Activated naive CD4-positive, alpha-beta T cell treated with anti-CD3 and anti-CD28 coated beads, Interleukin-2, amount 10 ng/mL, durations not matched to agents 7 days and 5 days (primary cell): ENCODE measurements at regions not wholly inside any gene's neighbourhood (a gene's known extent, or its start where the extent isn't known, plus 50 kb on each side); places are given as distances from the start of the nearest gene placed in this dataset.

Source experiments
- CTCF ChIA-PET: fragments of 350-600 bp; sonication (Branson Sonifier 250); formaldehyde crosslinking; loops from one replicate; lab custom pipeline; 2021; ENCODE audit warnings: antibody characterized with exemption; lab: Charles Lee
- DNase-seq: peaks from one replicate; pipeline ENCODE4 v3.0.0-alpha.2; 2020
- H3K27ac Mint-ChIP-seq: one replicate; pipeline ENCODE4 v1.8.0; 2021; ENCODE audit warnings: mild to moderate bottlenecking, moderate library complexity, mixed read lengths
- H3K27me3 Mint-ChIP-seq: one replicate; pipeline ENCODE4 v1.8.0; 2021; ENCODE audit warnings: mild to moderate bottlenecking, mixed read lengths
- H3K36me3 Mint-ChIP-seq: one replicate; pipeline ENCODE4 v1.8.0; 2021; ENCODE audit warnings: mixed read lengths
- H3K4me1 Mint-ChIP-seq: one replicate; pipeline ENCODE4 v1.8.0; 2021; ENCODE audit warnings: mixed read lengths
- H3K4me3 Mint-ChIP-seq: one replicate; pipeline ENCODE4 v1.8.0; 2021; ENCODE audit warnings: mild to moderate bottlenecking, moderate library complexity, mixed read lengths
- H3K9me3 Mint-ChIP-seq: one replicate; pipeline ENCODE4 v1.8.0; 2021; ENCODE audit warnings: mixed read lengths

- Mint-ChIP-seq H3K9me3 (no peaks in the 10 kb centered on the region), H3K4me3 (no peak overlapping the region), H3K4me1 (no peaks in the 10 kb centered on the region), H3K36me3 (no peaks in the 10 kb centered on the region), H3K27me3 (peaks cover 19% of the 10 kb centered on the region), H3K27ac (no peak overlapping the region)
- CTCF ChIA-PET: no interaction called here
- no peak for DNase-seq
Measured at GRCh38 chr1:29502911-29503840, 266.9 kb downstream of the PTPRU start.

DNA sequence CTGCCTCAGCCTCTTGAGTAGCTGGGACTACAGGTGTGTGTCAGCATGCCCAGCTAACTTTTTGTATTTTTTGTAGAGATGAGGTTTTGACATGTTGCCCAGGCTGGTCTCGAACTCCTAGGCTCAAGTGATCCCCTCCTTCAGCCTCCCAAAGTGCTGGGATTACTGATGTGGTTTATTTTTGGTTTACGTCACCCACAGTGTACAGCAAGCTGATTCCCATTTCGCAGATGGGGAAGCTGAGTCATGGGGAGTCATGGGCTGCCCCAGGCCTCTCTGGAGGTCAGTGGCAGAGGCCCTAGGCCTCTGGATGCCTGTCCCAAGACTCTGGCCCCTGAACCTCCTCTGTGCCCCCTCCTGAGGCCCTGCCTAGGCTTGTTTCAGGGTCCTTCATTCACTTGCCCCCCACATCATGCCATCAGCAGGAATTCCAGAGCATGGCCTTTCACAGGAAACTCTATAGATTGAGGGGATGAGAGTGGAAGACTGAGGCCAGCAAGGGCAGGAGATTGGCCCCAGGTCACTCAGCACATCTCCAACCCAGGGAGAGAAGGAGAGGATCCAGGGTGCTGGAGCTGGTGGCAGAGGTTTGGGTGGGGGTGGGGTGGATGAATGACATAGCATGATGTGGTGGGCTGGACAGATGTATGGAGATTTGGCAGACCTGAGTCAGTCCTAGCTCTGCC lies 266.0 kb downstream of the PTPRU start:
- Mint-ChIP-seq H3K9me3 (no peaks in the 10 kb centered on the region), H3K36me3 (no peaks in the 10 kb centered on the region), H3K27ac (no peak overlapping the region), H3K27me3 (peaks cover 25% of the 10 kb centered on the region), H3K4me1 (no peaks in the 10 kb centered on the region), H3K4me3 (no peak overlapping the region)
- CTCF ChIA-PET: no interaction called here
- no peak for DNase-seq

GRCh38 chr1:29501227-29501976 lies 265.1 kb downstream of the PTPRU start:
- Mint-ChIP-seq H3K27me3 (peaks cover 31% of the 10 kb centered on the region), H3K36me3 (no peaks in the 10 kb centered on the region), H3K4me1 (no peaks in the 10 kb centered on the region), H3K4me3 (no peak overlapping the region), H3K27ac (no peak overlapping the region), H3K9me3 (no peaks in the 10 kb centered on the region)
- CTCF ChIA-PET: no interaction called here
- no peak for DNase-seq

GRCh38 chr1:29500651-29501050 lies 264.3 kb downstream of the PTPRU start:
- H3K36me3 Mint-ChIP-seq: no peaks in the 10 kb centered on the region
- no peak overlapping the region for H3K27ac Mint-ChIP-seq
- H3K4me1 Mint-ChIP-seq: no peaks in the 10 kb centered on the region
- CTCF ChIA-PET: no interaction called here
- no peaks in the 10 kb centered on the region for H3K9me3 Mint-ChIP-seq
- DNase-seq: no peak
- H3K4me3 Mint-ChIP-seq: no peak overlapping the region
- peaks cover 31% of the 10 kb centered on the region for H3K27me3 Mint-ChIP-seq

GRCh38 chr1:29500041-29500440 lies 263.7 kb downstream of the PTPRU start:
- DNase-seq: no peak
- CTCF ChIA-PET: no interaction called here
- Mint-ChIP-seq H3K27ac (no peak overlapping the region), H3K4me1 (no peaks in the 10 kb centered on the region), H3K9me3 (no peaks in the 10 kb centered on the region), H3K27me3 (peaks cover 31% of the 10 kb centered on the region), H3K36me3 (no peaks in the 10 kb centered on the region), H3K4me3 (no peak overlapping the region)

DNA sequence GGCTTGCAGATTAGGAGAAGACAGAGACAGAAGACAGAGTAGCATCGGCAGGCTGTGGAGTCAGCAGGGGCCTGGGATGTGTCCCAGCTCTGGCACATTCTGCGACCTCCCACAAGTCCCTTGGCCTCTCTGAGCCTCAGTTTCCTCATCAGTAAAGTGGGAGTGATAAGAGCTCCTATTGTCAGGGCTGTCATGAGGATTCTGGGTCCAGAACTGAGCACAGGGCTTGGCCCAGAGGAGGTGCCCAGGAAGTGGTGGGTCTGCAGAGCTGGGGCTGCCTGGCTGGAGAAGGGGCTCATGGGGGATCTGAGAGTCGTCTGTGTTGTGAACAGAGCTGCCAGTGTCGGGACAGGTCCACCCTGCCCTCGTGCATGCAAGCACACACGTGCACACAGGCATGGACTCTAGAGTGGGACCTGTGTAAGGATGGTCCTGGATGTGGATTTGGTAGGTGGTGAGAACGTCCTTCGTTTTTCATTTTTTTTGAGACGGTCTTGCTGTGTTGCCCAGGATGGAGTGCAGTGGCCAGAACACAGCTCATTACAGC lies 262.9 kb downstream of the PTPRU start:
- Mint-ChIP-seq H3K27ac (no peak overlapping the region), H3K4me3 (no peak overlapping the region), H3K27me3 (peaks cover 31% of the 10 kb centered on the region), H3K9me3 (no peaks in the 10 kb centered on the region), H3K4me1 (no peaks in the 10 kb centered on the region), H3K36me3 (no peaks in the 10 kb centered on the region)
- DNase-seq: no peak
- CTCF ChIA-PET: no interaction called here

GRCh38 chr1:29498126-29499103 lies 262.1 kb downstream of the PTPRU start:
- Mint-ChIP-seq H3K27ac (no peak overlapping the region), H3K4me3 (no peak overlapping the region), H3K36me3 (no peaks in the 10 kb centered on the region), H3K9me3 (no peaks in the 10 kb centered on the region), H3K27me3 (peaks cover 31% of the 10 kb centered on the region), H3K4me1 (no peaks in the 10 kb centered on the region)
- CTCF ChIA-PET: no interaction called here
- no peak for DNase-seq

- no peak overlapping the region for H3K4me3 Mint-ChIP-seq
- H3K4me1 Mint-ChIP-seq: no peaks in the 10 kb centered on the region
- DNase-seq: no peak
- no peaks in the 10 kb centered on the region for H3K36me3 Mint-ChIP-seq
- H3K9me3 Mint-ChIP-seq: no peaks in the 10 kb centered on the region
- H3K27ac Mint-ChIP-seq: no peak overlapping the region
- CTCF ChIA-PET: no interaction called here
- H3K27me3 Mint-ChIP-seq: peaks cover 27% of the 10 kb centered on the region
Measured at GRCh38 chr1:29497395-29498125, 261.2 kb downstream of the PTPRU start.

DNA sequence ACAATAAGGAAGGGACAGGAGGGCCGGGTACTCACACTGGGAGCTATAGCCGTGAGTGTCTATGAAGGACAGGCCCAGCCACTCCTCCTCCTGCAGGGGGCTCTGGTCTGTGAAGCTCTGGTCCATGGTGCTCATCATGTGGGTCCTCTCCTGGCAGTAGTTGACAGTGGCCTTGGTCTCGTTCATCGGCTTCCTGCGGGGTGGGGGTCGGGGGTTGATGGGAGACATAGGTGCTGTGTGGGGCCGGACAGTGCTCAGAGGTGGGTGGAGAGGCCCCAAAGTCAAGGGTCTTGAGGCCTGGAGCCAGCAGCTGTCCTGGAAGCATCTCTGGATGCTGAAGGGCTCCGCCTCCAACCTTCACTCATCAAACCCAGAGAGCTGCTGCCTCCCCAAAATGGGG lies 260.4 kb downstream of the PTPRU start:
- no peak for DNase-seq
- no peak overlapping the region for H3K27ac Mint-ChIP-seq
- no peaks in the 10 kb centered on the region for H3K36me3 Mint-ChIP-seq
- no peaks in the 10 kb centered on the region for H3K4me1 Mint-ChIP-seq
- no peak overlapping the region for H3K4me3 Mint-ChIP-seq
- H3K9me3 Mint-ChIP-seq: no peaks in the 10 kb centered on the region
- peaks cover 23% of the 10 kb centered on the region for H3K27me3 Mint-ChIP-seq
- CTCF ChIA-PET: no interaction called here

- no peak for DNase-seq
- Mint-ChIP-seq H3K27ac (no peak overlapping the region), H3K27me3 (no peaks in the 10 kb centered on the region), H3K36me3 (no peaks in the 10 kb centered on the region), H3K4me1 (no peaks in the 10 kb centered on the region), H3K9me3 (no peaks in the 10 kb centered on the region), H3K4me3 (no peak overlapping the region)
- CTCF ChIA-PET: no interaction called here
Measured at GRCh38 chr1:29490204-29490934, 254.0 kb downstream of the PTPRU start.

- Mint-ChIP-seq H3K9me3 (no peaks in the 10 kb centered on the region), H3K4me3 (no peak overlapping the region), H3K36me3 (no peaks in the 10 kb centered on the region), H3K27me3 (no peaks in the 10 kb centered on the region), H3K4me1 (no peaks in the 10 kb centered on the region), H3K27ac (no peak overlapping the region)
- CTCF ChIA-PET: no interaction called here
- DNase-seq: no peak
Measured at GRCh38 chr1:29489471-29489870, 253.1 kb downstream of the PTPRU start.

DNA sequence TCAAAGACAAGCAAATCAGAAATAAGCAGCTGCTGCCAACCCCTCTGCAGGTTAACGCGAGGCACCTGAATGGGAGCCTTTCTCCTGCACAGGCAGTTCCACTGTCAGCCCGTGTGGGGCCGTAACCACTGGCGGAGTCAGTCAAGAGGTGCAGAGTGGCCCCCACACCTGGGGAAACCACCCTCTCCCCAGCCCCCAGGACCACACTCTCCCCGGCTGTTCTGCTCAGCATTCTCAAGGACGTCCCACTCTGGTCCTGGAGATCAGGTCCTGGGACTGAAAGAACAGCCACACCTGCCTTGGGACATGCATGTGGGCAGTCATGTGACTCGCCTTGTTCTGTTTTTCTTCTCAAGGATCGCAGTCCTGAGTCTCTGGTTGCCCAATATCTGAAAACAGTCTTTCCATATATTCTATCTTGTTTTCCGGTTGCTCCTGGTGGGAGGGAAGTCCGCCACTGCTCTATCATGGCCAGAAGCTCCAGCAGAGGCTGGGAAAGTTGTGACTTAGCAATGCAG lies 252.5 kb downstream of the PTPRU start:
- H3K9me3 Mint-ChIP-seq: no peaks in the 10 kb centered on the region
- no peaks in the 10 kb centered on the region for H3K36me3 Mint-ChIP-seq
- no peak overlapping the region for H3K4me3 Mint-ChIP-seq
- CTCF ChIA-PET: no interaction called here
- H3K27me3 Mint-ChIP-seq: no peaks in the 10 kb centered on the region
- no peak for DNase-seq
- H3K27ac Mint-ChIP-seq: no peak overlapping the region
- no peaks in the 10 kb centered on the region for H3K4me1 Mint-ChIP-seq
